ENCODE measurements at regions not wholly inside any gene's neighbourhood (a gene's known extent, or its start where the extent isn't known, plus 50 kb on each side); places are given as distances from the start of the nearest gene placed in this dataset.

DNA sequence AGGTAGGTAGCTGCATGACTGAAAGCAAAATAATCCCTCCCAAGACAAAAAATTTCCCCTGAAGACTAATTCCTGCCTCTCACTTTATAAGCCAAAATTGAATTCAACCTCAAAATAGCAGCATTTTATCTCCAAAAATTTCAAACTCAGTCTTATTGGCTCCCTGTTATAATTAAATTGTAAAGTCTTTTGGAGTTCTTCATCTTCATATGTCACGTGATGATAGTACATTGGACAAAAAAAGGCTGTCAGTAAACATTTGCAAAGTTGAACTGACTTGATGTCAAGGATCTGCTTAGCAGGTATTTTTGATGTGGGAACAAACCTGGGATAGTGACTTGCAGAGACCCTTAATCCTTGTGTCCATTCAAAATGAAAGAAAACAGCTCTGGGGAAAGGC, 98.4 kb upstream of the SPRED1 start:
- TF ChIP-seq POLR2AphosphoS5 (IDR thresholded peaks at IDR 0.05; ENCODE audit: borderline replicate concordance, low read depth, low read length), result no peak
- no peak for TF ChIP-seq FOXP2 (optimal IDR thresholded peaks at IDR 0.05; ENCODE audit: control extremely low read depth, extremely low read length, insufficient read depth)
